ENCODE measurements at regions not wholly inside any gene's neighbourhood (a gene's known extent, or its start where the extent isn't known, plus 50 kb on each side); places are given as distances from the start of the nearest gene placed in this dataset.

GRCh38 chr7:25907214-25907613 is 244.8 kb upstream of the NFE2L3 start:
- no peak for DNase-seq (ENCODE audit: extremely low spot score)
- H3K36me3 ChIP-seq (ENCODE audit: insufficient read depth), result no peaks in the 10 kb centered on the region
- H3K4me1 ChIP-seq (ENCODE audit: insufficient read depth), result no peaks in the 10 kb centered on the region
- no peak overlapping the region for H3K27ac ChIP-seq (ENCODE audit: low read depth)
- 86% methylated on average over 7 of the region's 7 CpGs for WGBS
- no peak overlapping the region for H3K4me3 ChIP-seq (ENCODE audit: low read depth, low read length)

- H3K4me1 ChIP-seq (ENCODE audit: insufficient read depth), result no peaks in the 10 kb centered on the region
- H3K27ac ChIP-seq (ENCODE audit: low read depth), result no peak overlapping the region
- no peaks in the 10 kb centered on the region for H3K36me3 ChIP-seq (ENCODE audit: insufficient read depth)
- WGBS, result 85% methylated on average over 5 of the region's 5 CpGs
- DNase-seq (ENCODE audit: extremely low spot score), result no peak
- H3K4me3 ChIP-seq (ENCODE audit: low read depth, low read length), result no peak overlapping the region
Observed at GRCh38 chr7:25907731-25908130, 244.3 kb upstream of the NFE2L3 start.

- WGBS, result 89% methylated on average over 1 of the region's 1 CpG
- DNase-seq (ENCODE audit: extremely low spot score), result no peak
Observed at GRCh38 chr7:25908154-25908949, 243.6 kb upstream of the NFE2L3 start.

GRCh38 chr7:25911738-25912607 is 240.0 kb upstream of the NFE2L3 start:
- Histone ChIP-seq H3K4me3 (ENCODE audit: low read depth, low read length) (no peak overlapping the region), H3K27ac (ENCODE audit: low read depth) (no peak overlapping the region), H3K36me3 (ENCODE audit: insufficient read depth) (no peaks in the 10 kb centered on the region), H3K4me1 (ENCODE audit: insufficient read depth) (no peaks in the 10 kb centered on the region)
- WGBS, result 61% methylated on average over 7 of the region's 7 CpGs
- no peak for DNase-seq (ENCODE audit: extremely low spot score)

More at GRCh38 chr7:25908154-25908949, 243.6 kb upstream of the NFE2L3 start:
- Histone ChIP-seq H3K27ac (ENCODE audit: low read depth) (no peak overlapping the region), H3K4me3 (ENCODE audit: low read depth, low read length) (no peak overlapping the region), H3K4me1 (ENCODE audit: insufficient read depth) (no peaks in the 10 kb centered on the region), H3K36me3 (ENCODE audit: insufficient read depth) (no peaks in the 10 kb centered on the region)

- no peak for DNase-seq (ENCODE audit: extremely low spot score)
- Histone ChIP-seq H3K27ac (ENCODE audit: low read depth) (no peak overlapping the region), H3K4me1 (ENCODE audit: insufficient read depth) (no peaks in the 10 kb centered on the region), H3K36me3 (ENCODE audit: insufficient read depth) (no peaks in the 10 kb centered on the region), H3K4me3 (ENCODE audit: low read depth, low read length) (no peak overlapping the region)
- WGBS, result 25% methylated on average over 6 of the region's 6 CpGs
Observed at GRCh38 chr7:25913598-25914224, 238.3 kb upstream of the NFE2L3 start.

- 99% methylated on average over 1 of the region's 1 CpG for WGBS
Observed at GRCh38 chr7:25918731-25919130, 233.3 kb upstream of the NFE2L3 start.

GRCh38 chr7:25922296-25922695 is 229.7 kb upstream of the NFE2L3 start:
- no peaks in the 10 kb centered on the region for H3K4me1 ChIP-seq (ENCODE audit: insufficient read depth)
- no peak for DNase-seq (ENCODE audit: extremely low spot score)
- no peak overlapping the region for H3K27ac ChIP-seq (ENCODE audit: low read depth)
- no peak overlapping the region for H3K4me3 ChIP-seq (ENCODE audit: low read depth, low read length)
- WGBS, result 74% methylated on average over 3 of the region's 3 CpGs
- H3K36me3 ChIP-seq (ENCODE audit: insufficient read depth), result no peaks in the 10 kb centered on the region

More at GRCh38 chr7:25918731-25919130, 233.3 kb upstream of the NFE2L3 start:
- Histone ChIP-seq H3K27ac (ENCODE audit: low read depth) (no peak overlapping the region), H3K4me3 (ENCODE audit: low read depth, low read length) (no peak overlapping the region), H3K4me1 (ENCODE audit: insufficient read depth) (no peaks in the 10 kb centered on the region), H3K36me3 (ENCODE audit: insufficient read depth) (no peaks in the 10 kb centered on the region)
- no peak for DNase-seq (ENCODE audit: extremely low spot score)

- Histone ChIP-seq H3K36me3 (ENCODE audit: insufficient read depth) (no peaks in the 10 kb centered on the region), H3K4me3 (ENCODE audit: low read depth, low read length) (no peak overlapping the region), H3K4me1 (ENCODE audit: insufficient read depth) (no peaks in the 10 kb centered on the region), H3K27ac (ENCODE audit: low read depth) (no peak overlapping the region)
- DNase-seq (ENCODE audit: extremely low spot score), result no peak
- 42% methylated on average over 1 of the region's 1 CpG for WGBS
Observed at GRCh38 chr7:25923741-25924460, 228.1 kb upstream of the NFE2L3 start.

- Histone ChIP-seq H3K4me1 (ENCODE audit: insufficient read depth) (no peaks in the 10 kb centered on the region), H3K4me3 (ENCODE audit: low read depth, low read length) (no peak overlapping the region), H3K36me3 (ENCODE audit: insufficient read depth) (no peaks in the 10 kb centered on the region), H3K27ac (ENCODE audit: low read depth) (no peak overlapping the region)
- no peak for DNase-seq (ENCODE audit: extremely low spot score)
- WGBS, result 57% methylated on average over 7 of the region's 7 CpGs
Observed at GRCh38 chr7:25926009-25926408, 226.0 kb upstream of the NFE2L3 start.

- Histone ChIP-seq H3K36me3 (ENCODE audit: insufficient read depth) (no peaks in the 10 kb centered on the region), H3K27ac (ENCODE audit: low read depth) (no peak overlapping the region), H3K4me3 (ENCODE audit: low read depth, low read length) (no peak overlapping the region), H3K4me1 (ENCODE audit: insufficient read depth) (no peaks in the 10 kb centered on the region)
- no peak for DNase-seq (ENCODE audit: extremely low spot score)
- WGBS, result 76% methylated on average over 2 of the region's 2 CpGs
Observed at GRCh38 chr7:25926451-25926850, 225.5 kb upstream of the NFE2L3 start.

- no peaks in the 10 kb centered on the region for H3K4me1 ChIP-seq (ENCODE audit: insufficient read depth)
- H3K36me3 ChIP-seq (ENCODE audit: insufficient read depth), result no peaks in the 10 kb centered on the region
- no peak overlapping the region for H3K27ac ChIP-seq (ENCODE audit: low read depth)
- no peak for DNase-seq (ENCODE audit: extremely low spot score)
- no peak overlapping the region for H3K4me3 ChIP-seq (ENCODE audit: low read depth, low read length)
- WGBS, result 71% methylated on average over 7 of the region's 7 CpGs
Observed at GRCh38 chr7:25926891-25927625, 224.9 kb upstream of the NFE2L3 start.

- WGBS, result 91% methylated on average over 4 of the region's 4 CpGs
- no peaks in the 10 kb centered on the region for H3K36me3 ChIP-seq (ENCODE audit: insufficient read depth)
- DNase-seq (ENCODE audit: extremely low spot score), result no peak
Observed at GRCh38 chr7:25927626-25927978, 224.4 kb upstream of the NFE2L3 start.

More at GRCh38 chr7:25927626-25927978, 224.4 kb upstream of the NFE2L3 start:
- Histone ChIP-seq H3K4me1 (ENCODE audit: insufficient read depth) (no peaks in the 10 kb centered on the region), H3K27ac (ENCODE audit: low read depth) (no peak overlapping the region), H3K4me3 (ENCODE audit: low read depth, low read length) (no peak overlapping the region)

All from urinary bladder (tissue), 3 donors.